ENCODE measurements at regions not wholly inside any gene's neighbourhood (a gene's known extent, or its start where the extent isn't known, plus 50 kb on each side); places are given as distances from the start of the nearest gene placed in this dataset.

DNA sequence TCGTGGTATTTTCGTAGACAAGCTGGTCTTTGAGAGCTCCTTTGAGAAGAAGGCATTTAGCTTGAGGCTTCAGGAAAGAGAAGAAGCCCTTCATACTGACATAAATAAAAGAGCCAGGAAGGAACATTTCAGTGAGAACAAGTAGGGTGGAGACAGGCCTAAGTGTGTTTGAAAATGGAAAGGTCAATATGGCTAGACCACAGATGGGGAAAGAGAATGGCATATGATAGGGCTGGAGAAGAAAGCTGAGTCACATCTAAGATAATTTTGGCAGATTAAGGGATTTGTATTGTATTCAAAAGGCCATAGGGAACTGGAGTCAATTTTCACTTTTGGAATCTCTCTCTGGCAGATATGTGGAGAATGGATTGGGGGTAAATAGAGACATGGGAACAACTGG, 374.9 kb downstream of the TMEM38B start:
- DNase-seq (ENCODE audit: low read depth in 2 of 2), result no peak
- no peak overlapping the region for H3K4me3 ChIP-seq (replicated peaks in 1 of 2; ENCODE audit: low read depth in 2 of 2, low read length in 2 of 2)
- TF ChIP-seq, protein P1, sequence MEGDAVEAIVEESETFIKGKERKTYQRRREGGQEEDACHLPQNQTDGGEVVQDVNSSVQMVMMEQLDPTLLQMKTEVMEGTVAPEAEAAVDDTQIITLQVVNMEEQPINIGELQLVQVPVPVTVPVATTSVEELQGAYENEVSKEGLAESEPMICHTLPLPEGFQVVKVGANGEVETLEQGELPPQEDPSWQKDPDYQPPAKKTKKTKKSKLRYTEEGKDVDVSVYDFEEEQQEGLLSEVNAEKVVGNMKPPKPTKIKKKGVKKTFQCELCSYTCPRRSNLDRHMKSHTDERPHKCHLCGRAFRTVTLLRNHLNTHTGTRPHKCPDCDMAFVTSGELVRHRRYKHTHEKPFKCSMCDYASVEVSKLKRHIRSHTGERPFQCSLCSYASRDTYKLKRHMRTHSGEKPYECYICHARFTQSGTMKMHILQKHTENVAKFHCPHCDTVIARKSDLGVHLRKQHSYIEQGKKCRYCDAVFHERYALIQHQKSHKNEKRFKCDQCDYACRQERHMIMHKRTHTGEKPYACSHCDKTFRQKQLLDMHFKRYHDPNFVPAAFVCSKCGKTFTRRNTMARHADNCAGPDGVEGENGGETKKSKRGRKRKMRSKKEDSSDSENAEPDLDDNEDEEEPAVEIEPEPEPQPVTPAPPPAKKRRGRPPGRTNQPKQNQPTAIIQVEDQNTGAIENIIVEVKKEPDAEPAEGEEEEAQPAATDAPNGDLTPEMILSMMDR (IDR thresholded peaks at IDR 0.05; ENCODE audit: low read depth, low read length), result no peak

DNA sequence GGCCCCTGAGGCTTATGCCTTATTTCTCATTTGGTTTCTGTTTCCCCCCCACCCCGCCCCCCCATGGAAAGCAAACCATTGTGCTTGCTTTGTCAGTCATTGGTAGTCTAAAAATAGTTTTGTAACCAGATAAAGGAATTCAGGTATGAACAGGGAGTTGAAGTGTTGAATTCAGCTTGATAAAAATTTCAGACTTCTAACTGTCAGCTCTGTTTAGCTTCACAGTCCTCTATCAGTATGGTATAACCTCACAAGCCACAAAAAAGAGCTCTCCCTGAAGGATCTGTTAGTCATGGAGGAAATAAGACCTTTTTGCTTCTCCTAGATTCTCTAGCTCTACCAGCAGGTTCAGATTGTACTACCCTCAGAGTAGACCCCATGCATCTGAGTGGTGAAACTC, 378.1 kb downstream of the TMEM38B start:
- TF ChIP-seq, protein P1 (IDR thresholded peaks at IDR 0.05; ENCODE audit: low read depth, low read length), result no peak
- no peak for DNase-seq (ENCODE audit: low read depth in 2 of 2)
- H3K4me3 ChIP-seq (replicated peaks in 1 of 2; ENCODE audit: low read depth in 2 of 2, low read length in 2 of 2), result no peak overlapping the region

DNA sequence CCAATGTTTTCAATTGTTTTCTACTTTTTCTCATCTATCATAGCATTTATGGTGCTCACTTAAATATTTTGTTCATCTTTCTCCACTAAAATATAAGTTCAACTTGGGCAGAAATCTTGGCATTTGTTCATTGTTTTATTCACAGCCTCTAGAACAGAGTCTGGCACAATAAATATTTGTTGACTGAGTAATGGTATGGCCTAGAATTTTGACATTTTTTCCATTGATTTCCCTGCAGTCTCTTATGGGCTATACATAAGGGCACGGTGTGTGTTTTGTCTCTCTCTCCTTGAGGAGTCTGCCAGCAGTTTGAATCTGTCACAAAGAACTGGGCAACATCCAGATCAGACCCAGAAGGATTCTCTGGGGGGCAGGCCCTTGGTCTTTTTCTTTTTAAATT, 379.7 kb downstream of the TMEM38B start:
- DNase-seq (ENCODE audit: low read depth in 2 of 2), result no peak
- no peak overlapping the region for H3K4me3 ChIP-seq (replicated peaks in 1 of 2; ENCODE audit: low read depth in 2 of 2, low read length in 2 of 2)
- TF ChIP-seq, protein P1 (IDR thresholded peaks at IDR 0.05; ENCODE audit: low read depth, low read length), result no peak

DNA sequence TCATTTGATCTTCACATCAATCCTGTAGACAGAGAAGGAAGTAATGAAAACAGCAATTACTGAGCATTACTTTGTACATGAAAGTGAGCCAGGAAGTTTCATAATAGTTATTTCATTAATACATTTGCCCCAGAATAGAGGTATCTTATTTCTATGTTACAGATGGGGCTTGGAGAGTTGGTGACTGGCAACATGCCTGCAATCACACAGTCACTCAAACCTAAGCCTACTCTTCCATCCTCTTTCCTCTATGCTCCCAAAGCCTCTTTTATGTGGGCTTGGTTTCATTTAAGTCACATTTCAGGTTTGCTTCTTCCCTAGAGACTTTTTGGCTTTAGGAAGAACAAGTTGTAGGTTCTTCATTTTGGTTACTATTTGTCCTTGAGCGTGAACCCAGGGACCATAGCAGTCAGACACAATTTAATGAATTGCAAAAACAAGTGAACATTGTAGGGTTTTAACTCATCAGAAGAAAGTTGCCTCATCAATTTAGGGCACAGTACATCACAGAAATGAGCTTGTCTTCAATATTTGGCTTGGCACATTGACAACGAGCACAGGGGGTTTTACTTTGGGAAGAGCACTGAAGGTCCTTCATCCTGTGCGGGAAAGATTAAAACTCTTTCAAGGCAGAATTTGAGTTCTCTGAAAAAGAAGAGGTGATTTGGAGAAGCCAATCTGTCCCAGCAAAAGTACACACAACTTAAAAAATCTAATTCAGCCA, 381.1 kb downstream of the TMEM38B start:
- no peak for DNase-seq (ENCODE audit: low read depth in 2 of 2)
- H3K4me3 ChIP-seq (replicated peaks in 1 of 2; ENCODE audit: low read depth in 2 of 2, low read length in 2 of 2), result no peak overlapping the region
- TF ChIP-seq, protein P1 (IDR thresholded peaks at IDR 0.05; ENCODE audit: low read depth, low read length), result no peak

DNA sequence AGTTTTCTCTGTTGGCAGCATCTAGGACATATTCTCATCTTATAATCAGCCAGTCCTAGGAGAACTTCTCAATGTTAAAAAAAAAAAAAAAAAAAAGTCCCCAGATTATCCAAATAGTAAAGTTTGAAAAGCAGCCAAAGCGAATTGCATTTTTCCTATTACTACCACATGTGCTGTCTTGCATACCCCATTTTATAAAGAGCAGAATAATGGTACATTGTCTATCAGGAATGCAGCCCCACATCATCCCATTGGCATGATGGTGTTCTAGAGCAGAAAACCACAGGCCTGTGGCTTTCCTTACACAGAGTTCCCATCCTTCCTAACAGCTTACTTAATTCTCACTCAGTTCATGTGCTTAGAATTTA, 381.6 kb downstream of the TMEM38B start:
- TF ChIP-seq, protein P1 (IDR thresholded peaks at IDR 0.05; ENCODE audit: low read depth, low read length), result no peak
- DNase-seq (ENCODE audit: low read depth in 2 of 2), result peak; percentile 6 to 16
- no peak overlapping the region for H3K4me3 ChIP-seq (replicated peaks in 1 of 2; ENCODE audit: low read depth in 2 of 2, low read length in 2 of 2)

DNA sequence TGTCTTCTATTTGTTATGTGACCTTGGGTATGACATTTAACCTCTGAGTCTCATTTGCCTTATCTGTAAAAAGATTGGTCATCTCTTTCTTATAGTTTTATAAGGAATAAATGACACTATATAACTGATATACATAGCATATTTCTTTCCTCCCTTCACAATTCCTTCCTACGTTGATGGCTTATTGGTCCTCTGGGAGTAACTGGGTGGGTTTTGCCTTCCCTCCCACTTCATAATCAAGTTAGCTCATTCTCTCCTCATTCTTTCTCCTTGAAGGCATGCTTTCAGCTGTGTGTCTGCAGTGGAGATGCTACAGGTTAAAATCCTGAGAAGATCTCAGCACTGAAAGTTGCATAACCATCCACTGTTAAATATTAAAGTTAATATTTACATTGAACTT, 382.4 kb downstream of the TMEM38B start:
- no peak for DNase-seq (ENCODE audit: low read depth in 2 of 2)
- no peak overlapping the region for H3K4me3 ChIP-seq (replicated peaks in 1 of 2; ENCODE audit: low read depth in 2 of 2, low read length in 2 of 2)
- TF ChIP-seq, protein P1 (IDR thresholded peaks at IDR 0.05; ENCODE audit: low read depth, low read length), result no peak

DNA sequence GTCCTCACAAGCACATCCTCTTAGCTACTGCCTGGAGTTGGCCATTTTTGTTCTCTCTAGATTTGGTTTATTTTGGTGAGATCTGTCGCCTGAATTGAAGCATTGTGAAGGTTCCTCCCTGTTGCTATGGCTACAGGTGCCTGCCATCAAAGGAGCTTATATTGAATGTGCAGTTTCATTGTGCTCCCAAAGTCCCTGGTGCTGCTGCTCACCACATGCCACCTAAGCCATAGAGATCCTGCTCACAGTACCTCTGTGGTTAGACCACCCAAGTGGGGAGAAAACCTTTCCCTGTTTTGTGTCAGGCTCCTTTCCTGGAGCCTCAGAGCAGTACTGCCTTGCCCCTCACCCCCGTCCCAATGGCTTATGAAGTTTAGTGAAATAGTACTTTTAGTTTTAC, 383.4 kb downstream of the TMEM38B start:
- no peak for DNase-seq (ENCODE audit: low read depth in 2 of 2)
- no peak overlapping the region for H3K4me3 ChIP-seq (replicated peaks in 1 of 2; ENCODE audit: low read depth in 2 of 2, low read length in 2 of 2)

More for the DNA sequence above, 383.4 kb downstream of the TMEM38B start:
- TF ChIP-seq, protein P1 (IDR thresholded peaks at IDR 0.05; ENCODE audit: low read depth, low read length), result no peak

Data from cardiac fibroblast (primary cell).